ENCODE measurements at regions not wholly inside any gene's neighbourhood (a gene's known extent, or its start where the extent isn't known, plus 50 kb on each side); places are given as distances from the start of the nearest gene placed in this dataset.

DNA sequence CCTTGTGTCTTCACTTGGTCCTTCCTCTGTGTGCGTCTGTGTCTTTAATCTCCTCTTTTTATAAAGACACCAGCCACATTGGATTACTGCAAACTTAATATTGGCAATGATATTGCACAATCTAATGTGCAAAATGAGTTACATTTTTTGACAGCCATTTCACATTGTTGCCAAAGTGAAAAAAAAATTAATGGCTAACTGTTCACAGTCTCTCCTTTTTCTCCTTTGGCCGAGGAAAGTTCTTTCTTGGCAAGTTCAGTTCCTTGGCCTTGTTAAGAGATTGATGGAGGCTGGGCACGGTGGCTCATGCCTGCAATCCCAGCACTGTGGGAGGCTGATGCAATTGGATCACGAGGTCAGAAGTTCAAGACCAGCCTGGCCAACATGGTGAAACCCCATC, 62.2 kb upstream of the ZNF280D start:
- Histone ChIP-seq H3K36me3 (ENCODE audit: control insufficient read depth in 2 of 2, extremely low read depth in 1 of 2, insufficient read depth in 2 of 2, low read length in 2 of 2) (no peaks in the 10 kb centered on the region), H2AFZ (ENCODE audit: control insufficient read depth, low read length) (no peak overlapping the region), H3K4me3 (ENCODE audit: control insufficient read depth in 2 of 3, extremely low read depth in 1 of 3, insufficient read depth in 2 of 3, low read depth in 1 of 3, low read length in 3 of 3) (no peak overlapping the region), H3K9me1 (ENCODE audit: control insufficient read depth, extremely low read depth, insufficient read depth, low read length) (no peaks in the 10 kb centered on the region), H3K27ac (ENCODE audit: control insufficient read depth, insufficient read depth, low read length) (no peak overlapping the region), H3K9me3 (ENCODE audit: control insufficient read depth, low read depth, low read length) (no peaks in the 10 kb centered on the region), H3K79me2 (ENCODE audit: control insufficient read depth, insufficient read depth, low read length) (no peaks in the 10 kb centered on the region), H3K9ac (ENCODE audit: control insufficient read depth, extremely low read depth, insufficient read depth, low read length) (no peak overlapping the region), H3K4me1 (ENCODE audit: control insufficient read depth, extremely low read depth, insufficient read depth, low read length) (no peaks in the 10 kb centered on the region), H3K4me2 (ENCODE audit: control insufficient read depth, extremely low read depth, insufficient read depth, low read depth, low read length) (no peak overlapping the region), H4K20me1 (ENCODE audit: control insufficient read depth, extremely low read depth, insufficient read depth, low read length) (no peaks in the 10 kb centered on the region), H3K27me3 (ENCODE audit: control insufficient read depth, extremely low read depth, insufficient read depth, low read length) (no peaks in the 10 kb centered on the region)
- dilution Hi-C loops (cut with MboI; ENCODE audit: extremely low pct_ligation_motif_present, low sequenced_read_pairs) = no loop called here
- TF ChIP-seq EZH2 (IDR thresholded peaks at IDR 0.05; ENCODE audit: low read length) = no peak
- TF ChIP-seq, protein P1, sequence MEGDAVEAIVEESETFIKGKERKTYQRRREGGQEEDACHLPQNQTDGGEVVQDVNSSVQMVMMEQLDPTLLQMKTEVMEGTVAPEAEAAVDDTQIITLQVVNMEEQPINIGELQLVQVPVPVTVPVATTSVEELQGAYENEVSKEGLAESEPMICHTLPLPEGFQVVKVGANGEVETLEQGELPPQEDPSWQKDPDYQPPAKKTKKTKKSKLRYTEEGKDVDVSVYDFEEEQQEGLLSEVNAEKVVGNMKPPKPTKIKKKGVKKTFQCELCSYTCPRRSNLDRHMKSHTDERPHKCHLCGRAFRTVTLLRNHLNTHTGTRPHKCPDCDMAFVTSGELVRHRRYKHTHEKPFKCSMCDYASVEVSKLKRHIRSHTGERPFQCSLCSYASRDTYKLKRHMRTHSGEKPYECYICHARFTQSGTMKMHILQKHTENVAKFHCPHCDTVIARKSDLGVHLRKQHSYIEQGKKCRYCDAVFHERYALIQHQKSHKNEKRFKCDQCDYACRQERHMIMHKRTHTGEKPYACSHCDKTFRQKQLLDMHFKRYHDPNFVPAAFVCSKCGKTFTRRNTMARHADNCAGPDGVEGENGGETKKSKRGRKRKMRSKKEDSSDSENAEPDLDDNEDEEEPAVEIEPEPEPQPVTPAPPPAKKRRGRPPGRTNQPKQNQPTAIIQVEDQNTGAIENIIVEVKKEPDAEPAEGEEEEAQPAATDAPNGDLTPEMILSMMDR (optimal IDR thresholded peaks at IDR 0.05 in 1 of 3, IDR thresholded peaks at IDR 0.05 in 1 of 3, conservative IDR thresholded peaks at IDR 0.05 in 1 of 3; ENCODE audit: extremely low read depth in 1 of 3, insufficient read depth in 2 of 3, low read length in 3 of 3) = no peak
- DNase-seq (ENCODE audit: low read depth, low spot score) (no peak), FAIRE-seq (no peak)

DNA sequence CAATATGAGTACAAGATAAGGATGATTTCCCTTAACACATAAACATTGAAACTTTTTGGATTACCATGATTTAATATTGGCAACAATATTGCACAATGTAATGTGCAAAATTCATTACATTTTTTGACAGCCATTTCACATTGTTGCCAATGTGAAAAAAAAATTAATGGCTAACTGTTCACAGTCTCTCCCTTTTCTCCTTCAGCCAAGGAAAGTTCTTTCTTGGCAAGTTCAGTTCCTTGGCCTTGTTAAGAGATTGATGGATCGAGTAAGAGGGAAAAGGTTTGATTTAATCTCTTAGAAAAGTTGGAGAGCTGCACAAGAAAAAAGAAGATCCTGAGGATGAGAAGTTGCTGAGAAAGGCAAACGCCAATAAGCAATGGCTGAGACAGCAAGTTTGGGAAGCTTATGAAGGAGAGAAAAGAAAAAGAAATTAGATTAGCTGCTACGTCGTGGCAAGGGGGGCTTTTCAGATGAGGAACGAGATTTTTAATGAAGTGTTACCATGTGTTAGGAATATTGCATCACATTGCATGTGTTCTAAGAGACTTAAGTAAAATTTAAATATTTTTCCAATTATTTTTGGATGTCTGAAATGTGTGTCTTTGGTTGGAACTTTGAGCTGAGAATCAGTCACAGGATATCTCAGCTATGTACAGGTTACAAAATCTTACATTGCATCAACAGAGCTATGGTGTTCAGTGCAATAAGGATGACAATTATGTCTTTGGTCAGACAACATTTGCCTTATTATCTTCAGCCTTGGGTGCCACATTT, 61.4 kb upstream of the ZNF280D start:
- Histone ChIP-seq H3K9ac (ENCODE audit: control insufficient read depth, extremely low read depth, insufficient read depth, low read length) (no peak overlapping the region), H3K27ac (ENCODE audit: control insufficient read depth, insufficient read depth, low read length) (no peak overlapping the region), H3K4me3 (ENCODE audit: control insufficient read depth in 2 of 3, extremely low read depth in 1 of 3, insufficient read depth in 2 of 3, low read depth in 1 of 3, low read length in 3 of 3) (no peak overlapping the region), H3K9me1 (ENCODE audit: control insufficient read depth, extremely low read depth, insufficient read depth, low read length) (no peaks in the 10 kb centered on the region), H3K4me1 (ENCODE audit: control insufficient read depth, extremely low read depth, insufficient read depth, low read length) (no peaks in the 10 kb centered on the region), H3K79me2 (ENCODE audit: control insufficient read depth, insufficient read depth, low read length) (no peaks in the 10 kb centered on the region), H4K20me1 (ENCODE audit: control insufficient read depth, extremely low read depth, insufficient read depth, low read length) (no peaks in the 10 kb centered on the region), H3K9me3 (ENCODE audit: control insufficient read depth, low read depth, low read length) (no peaks in the 10 kb centered on the region), H3K27me3 (ENCODE audit: control insufficient read depth, extremely low read depth, insufficient read depth, low read length) (no peaks in the 10 kb centered on the region), H2AFZ (ENCODE audit: control insufficient read depth, low read length) (no peak overlapping the region), H3K4me2 (ENCODE audit: control insufficient read depth, extremely low read depth, insufficient read depth, low read depth, low read length) (no peak overlapping the region), H3K36me3 (ENCODE audit: control insufficient read depth in 2 of 2, extremely low read depth in 1 of 2, insufficient read depth in 2 of 2, low read length in 2 of 2) (no peaks in the 10 kb centered on the region)
- DNase-seq (ENCODE audit: low read depth, low spot score) (no peak), FAIRE-seq (no peak)
- TF ChIP-seq, protein P1 (optimal IDR thresholded peaks at IDR 0.05 in 1 of 3, IDR thresholded peaks at IDR 0.05 in 1 of 3, conservative IDR thresholded peaks at IDR 0.05 in 1 of 3; ENCODE audit: extremely low read depth in 1 of 3, insufficient read depth in 2 of 3, low read length in 3 of 3) = no peak
- no peak for TF ChIP-seq EZH2 (IDR thresholded peaks at IDR 0.05; ENCODE audit: low read length)
- dilution Hi-C loops (cut with MboI; ENCODE audit: extremely low pct_ligation_motif_present, low sequenced_read_pairs) = no loop called here
